ENCODE measurements at regions not wholly inside any gene's neighbourhood (a gene's known extent, or its start where the extent isn't known, plus 50 kb on each side); places are given as distances from the start of the nearest gene placed in this dataset.
A peak's percentile ranks its signal among the peaks of the same experiment; 100 is the strongest.

DNA sequence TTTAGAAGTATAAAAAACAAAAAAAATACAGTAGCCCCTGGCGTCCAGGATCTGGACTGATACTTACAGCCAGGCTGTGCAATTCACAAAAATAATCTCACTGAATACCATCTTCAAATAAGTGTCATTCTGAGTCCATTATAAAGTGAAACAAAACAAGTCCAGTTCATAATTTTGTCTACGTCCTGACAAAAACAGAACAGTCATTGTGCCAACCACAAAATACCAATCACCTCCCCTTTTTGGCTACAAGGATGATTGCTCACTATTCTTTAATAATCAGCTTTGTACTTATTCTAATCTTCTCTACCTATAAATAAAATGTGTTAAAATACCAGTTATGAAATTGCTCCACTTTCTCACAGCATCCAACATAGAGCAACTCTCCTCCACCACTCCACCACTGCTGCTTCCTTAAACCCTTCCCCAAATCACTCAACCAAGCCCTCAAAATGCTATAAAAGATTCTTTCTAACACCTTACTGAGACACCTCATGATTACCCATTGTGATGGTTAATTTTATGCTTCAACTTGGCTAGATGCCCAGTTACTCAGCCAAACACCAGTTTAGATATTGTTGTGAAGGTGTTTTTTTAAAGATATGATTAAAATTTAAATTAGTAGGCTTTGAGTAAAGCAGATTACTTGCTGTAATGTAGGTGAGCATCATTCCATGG is 479.8 kb upstream of the SEMA3A start:
- DNase-seq = no peak

DNA sequence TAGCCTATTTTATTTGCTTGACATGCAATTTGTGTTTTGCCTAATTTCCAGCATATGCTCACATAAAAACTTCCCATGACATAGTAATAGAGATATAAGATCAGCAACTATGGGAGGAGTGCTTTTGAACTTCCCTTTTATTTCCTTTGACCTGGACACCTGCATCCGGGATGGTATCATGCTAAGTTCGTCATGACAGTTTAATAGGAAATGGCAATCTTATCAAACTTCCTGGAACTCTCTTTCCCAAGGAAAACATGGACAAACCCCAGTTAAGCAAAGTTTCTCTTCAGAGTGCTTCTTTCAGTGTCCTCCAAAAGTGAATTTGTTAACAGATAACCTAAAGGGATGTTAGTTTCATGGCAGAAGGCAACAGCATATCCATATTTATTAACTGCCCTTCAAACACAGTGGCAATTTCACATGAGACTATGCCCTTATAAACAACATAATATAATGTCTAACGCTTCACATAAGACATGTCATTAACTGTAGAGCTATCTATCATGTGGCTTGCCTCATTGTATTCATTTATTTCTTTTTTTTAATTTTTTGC is 474.7 kb upstream of the SEMA3A start:
- no peak for DNase-seq

DNA sequence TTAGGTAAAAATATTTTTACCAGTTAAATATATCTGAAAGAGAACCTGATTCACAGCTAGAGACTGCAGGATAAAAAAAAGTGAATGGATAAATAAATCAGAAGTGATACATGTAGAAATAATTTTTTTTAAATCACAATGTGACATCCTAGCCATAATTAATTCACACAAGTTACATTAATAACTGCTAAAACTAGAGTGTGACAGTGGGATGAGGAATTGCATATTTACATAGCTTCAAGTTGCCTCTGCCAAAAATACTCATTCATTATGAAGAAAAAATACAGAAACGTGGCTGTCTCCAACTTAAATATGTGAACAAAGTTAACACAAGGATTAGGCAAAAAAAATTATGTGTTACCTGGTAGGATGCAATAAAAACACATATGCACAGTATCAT is 473.5 kb upstream of the SEMA3A start:
- no peak for DNase-seq

DNA sequence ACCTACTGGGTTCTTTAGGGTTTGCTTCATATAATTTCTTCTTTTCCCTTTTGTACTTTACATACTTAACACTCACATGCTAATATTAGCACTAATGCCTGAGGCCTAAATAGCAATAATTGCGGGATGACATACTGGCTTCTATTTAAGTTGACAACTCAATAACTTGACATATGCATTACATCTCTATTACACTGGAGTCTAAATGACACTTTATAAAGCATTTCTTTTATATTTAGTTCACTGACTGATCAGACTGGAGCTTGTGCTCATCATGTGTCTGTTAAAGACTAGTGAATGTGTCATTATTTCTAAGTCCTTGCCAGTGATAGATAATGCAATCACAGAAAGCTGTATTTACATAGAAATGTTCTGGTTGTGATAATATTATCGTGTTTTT is 472.1 kb upstream of the SEMA3A start:
- DNase-seq = no peak

DNA sequence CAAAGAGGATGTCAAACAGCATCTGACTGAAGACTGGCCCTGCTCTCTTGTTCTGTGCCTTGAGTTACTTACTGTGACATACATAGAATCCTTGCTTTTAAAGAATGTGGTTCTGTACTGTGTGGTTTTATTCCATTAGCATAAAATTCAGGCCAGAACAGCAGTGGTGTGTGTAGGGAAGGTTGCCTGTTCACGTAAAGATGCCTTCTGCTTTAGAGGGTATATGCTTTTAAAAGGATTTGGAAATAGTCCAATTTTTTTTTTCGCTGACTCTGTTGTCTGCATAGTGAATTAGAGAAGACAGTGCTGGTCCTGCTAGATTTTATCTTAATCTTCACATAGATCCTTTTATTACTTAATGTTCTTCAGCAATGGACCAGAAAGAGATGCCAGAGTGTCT is 470.8 kb upstream of the SEMA3A start:
- no peak for DNase-seq

DNA sequence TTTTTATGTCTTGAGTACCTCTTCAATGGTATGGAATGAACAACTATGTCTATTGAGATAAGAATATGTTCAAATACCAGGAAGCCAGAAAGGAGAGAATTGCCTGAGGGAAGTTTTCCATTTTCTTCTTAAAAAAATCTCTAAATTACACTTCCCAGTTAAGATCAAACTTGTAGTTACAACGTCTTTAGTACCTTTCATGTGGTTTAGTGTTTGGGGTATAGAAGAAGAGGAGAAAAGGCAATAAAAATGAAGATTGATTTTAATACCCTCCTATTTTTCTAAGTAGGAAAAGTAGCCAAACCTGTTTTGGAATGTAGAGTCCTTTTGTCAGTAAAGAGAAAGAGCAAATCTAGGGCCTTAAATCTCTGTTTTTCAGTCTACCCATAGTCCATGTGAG is 470.0 kb upstream of the SEMA3A start:
- DNase-seq = no peak

DNA sequence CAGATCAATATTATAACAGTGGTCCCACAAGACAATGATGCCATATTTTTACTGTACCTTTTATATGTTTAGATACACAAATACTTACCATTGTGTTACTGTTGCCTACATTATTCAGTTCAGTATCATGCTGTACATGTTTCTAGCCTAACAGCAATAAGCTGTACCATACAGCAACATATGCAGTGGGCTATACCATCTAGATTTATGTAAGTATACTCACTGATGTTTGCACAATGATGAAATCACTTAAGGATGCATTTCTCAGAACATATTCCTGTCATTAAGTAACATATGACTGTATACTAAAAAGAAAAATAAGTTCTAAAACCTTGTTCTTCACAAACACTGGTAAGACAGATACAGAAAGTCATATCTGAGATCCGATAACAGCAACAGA is 468.6 kb upstream of the SEMA3A start:
- DNase-seq = no peak

DNA sequence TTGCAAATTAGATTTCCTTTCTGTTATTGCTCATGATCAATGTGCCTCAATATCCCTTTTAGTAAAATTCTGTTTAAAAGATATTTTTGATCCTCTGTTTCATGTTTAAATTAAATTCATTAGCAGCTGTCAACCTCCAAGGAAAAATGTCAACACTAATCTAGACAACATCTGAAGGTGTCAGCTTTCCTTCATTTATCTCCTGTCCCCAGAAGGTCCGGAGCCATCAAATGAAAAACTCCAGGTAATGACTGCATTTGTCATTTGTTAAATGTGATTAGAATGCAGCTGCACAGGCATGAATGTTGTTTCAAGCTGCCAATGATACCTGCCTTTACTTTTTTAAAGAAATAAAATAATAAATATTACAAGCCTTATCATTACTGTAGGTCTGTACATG is 463.7 kb upstream of the SEMA3A start:
- DNase-seq = no peak

DNA sequence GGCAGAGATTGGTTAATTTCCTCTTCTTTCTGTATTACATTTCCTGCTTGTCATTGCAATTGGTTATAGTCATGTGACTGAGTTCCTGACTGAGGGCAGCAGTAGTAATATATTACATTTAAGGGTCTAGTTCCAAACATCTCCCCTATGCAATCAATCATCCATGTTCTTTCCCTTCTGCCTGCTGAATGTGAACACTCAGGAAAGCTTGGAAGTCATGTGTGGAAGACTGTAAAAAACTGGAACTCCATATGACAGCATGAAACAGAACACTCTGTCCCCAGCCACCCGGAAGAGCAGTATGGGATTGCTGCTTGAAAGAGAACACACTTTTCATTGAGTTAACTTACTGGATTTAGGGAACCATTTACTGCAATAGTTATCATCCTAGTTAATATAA is 459.7 kb upstream of the SEMA3A start:
- DNase-seq = no peak

DNA sequence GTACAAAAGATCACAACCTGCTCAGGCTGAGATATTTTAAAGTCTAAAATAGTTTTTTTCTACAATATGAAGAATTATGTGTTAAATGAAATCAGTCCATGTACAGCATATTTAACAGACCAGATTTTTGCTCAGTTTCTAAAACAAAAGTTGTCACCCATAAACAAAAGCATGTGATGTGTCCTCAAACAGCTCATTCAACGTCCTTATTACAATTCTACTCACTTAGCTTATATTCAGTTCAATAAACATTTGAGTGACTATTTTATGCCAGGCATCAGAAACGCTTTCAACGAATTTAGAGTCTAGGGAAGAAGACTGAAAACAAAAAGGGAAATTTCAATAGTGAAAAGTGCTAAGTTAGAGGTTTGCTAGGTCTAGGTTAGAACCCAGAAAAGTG is 457.3 kb upstream of the SEMA3A start:
- DNase-seq = no peak

DNA sequence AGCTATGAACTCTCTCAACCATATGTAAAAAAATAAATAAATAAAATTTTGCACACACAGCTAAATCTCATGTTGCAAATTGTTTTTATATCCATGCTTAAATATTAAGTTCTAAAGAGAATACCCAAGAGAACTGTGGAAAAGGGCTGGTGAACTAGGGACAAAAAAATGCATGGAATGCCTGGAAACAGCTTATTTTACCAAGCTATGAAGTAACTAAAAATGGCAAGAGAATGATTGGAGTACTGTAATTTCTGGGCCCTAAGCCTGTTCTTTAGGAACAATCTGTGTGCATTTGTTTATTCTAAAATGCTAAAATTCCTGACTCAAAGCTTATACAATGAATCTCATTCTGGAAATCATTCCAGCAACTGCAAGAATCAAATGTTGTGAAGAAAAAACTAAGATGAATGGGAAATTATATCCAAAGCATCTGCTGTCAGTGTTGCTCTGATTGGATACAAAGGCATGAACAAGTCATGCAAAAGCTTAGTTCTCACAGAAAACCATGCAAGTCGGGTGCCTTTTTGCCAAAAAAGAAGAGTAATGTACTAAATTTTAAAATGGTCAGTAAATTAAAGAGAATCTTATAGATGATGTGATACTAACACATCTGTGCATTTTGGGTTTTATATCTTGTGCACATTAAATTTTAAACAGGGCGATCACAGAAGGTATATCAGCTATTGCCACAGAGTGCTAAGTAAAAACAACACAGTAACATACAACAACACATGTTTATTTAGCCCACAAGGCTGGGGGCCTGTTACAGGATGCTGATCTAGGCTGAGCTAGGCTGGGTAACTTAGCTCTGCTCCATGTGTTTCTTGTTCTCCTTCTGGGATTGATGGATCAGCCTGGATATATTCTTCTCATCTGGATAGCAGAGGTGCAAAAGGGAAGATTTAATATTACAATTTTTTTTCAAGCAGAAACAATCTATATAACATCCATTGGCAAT is 453.5 kb upstream of the SEMA3A start:
- DNase-seq = peak; percentile 45

DNA sequence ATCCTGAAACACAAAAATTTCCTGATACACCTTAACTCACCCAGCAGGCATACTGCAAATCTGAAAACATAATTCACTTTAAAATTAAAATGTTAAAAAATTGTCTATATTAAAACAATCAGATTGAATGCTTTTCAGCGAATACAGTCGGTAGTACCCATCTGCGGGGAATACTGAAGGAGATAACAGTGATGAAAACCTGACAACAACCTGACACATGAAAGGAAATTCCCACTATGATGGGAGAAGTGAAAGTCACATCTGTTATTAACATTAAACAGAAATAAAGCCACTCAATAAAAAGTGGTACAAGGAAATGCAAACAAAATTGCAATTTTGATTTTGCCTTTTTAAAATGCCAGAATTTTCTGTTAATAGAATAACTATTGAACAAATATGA is 448.0 kb upstream of the SEMA3A start:
- no peak for DNase-seq

DNA sequence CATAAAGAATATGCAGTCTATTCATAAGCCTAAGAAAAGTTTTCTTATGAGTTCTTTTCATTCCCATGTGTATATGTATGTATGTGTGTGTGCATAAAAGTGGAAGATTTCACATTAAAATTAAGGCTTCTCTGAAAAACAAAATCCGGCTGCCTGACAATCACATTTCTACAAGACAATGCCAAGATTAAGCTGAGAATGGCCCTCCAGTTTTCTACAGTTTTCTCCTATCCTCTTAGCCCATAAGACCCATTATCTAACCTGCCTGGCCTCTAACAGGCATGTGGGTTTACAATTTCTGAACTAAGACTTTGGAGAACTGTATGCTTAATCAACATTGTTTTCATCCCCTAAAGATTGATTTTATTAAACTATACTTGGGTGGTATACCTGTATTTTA is 446.0 kb upstream of the SEMA3A start:
- no peak for DNase-seq

DNA sequence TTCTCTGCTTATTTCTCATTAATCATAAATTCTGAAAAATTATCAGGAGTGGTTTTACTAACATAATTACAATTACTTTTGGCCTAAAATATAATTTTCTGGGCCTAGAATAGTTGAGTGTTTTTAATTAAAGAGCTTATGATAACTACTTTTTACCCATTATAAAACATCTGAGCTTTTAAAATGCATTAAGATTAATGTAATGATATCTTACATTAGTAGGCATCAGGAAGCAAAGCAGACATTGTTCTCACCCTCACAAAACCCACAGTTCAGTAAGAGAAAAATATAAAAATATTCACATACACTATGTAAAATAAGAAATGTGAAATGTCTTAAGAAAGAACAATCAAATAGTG is 443.7 kb upstream of the SEMA3A start:
- no peak for DNase-seq

DNA sequence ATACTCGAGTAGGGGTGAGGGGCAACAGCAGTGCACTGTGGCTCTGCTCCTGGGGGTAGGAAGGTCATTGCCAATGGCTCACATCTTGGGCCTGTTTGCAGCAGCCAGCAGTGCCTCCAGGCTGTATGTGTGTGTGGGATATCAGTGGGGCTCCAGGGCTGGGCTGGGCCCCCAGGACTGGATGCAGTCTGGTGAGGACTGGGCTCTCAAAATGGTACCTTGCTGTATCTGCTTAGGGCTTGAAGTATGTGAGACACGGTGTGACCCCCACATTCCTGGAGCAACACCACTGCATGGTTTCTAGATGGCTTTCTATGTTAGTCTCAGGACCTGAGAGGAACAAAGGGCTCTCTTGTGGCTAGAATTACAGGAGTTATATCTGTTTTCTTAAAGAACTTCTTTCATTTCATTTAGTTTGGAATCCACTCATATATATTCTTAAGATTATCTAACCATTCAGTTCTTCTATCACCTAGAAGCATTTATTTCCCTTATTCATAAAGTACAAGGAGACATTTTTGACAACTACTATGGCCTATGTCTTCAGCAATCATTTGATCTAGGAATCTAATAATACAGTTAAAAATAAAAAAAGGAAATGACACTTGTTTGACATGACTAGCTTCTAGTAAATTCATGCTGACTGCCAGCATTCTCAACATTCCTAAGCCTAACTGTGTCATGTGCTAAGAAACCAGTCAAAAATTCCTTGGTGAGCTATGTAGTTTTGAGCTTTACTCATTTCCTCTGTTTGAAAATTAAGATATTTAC is 443.2 kb upstream of the SEMA3A start:
- no peak for DNase-seq

DNA sequence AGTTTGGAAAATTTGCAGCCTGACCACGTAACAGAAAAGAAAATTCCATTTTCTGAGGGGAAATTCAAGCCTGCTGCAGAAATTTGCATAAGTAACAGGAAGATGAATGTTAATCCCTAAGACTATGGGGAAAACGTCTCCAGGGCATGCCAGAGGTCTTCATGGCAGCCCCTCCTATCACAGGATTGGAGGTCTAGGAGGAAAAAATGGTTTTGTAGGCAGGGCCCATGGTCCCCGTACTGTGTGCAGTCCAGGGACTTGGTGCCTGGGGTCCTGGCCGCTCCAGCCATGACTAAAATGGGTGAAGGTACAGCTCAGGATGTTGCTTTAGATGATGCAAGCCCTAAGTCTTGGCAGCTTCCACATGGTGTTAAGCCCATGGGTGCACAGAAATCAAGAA is 437.3 kb upstream of the SEMA3A start:
- DNase-seq = no peak

DNA sequence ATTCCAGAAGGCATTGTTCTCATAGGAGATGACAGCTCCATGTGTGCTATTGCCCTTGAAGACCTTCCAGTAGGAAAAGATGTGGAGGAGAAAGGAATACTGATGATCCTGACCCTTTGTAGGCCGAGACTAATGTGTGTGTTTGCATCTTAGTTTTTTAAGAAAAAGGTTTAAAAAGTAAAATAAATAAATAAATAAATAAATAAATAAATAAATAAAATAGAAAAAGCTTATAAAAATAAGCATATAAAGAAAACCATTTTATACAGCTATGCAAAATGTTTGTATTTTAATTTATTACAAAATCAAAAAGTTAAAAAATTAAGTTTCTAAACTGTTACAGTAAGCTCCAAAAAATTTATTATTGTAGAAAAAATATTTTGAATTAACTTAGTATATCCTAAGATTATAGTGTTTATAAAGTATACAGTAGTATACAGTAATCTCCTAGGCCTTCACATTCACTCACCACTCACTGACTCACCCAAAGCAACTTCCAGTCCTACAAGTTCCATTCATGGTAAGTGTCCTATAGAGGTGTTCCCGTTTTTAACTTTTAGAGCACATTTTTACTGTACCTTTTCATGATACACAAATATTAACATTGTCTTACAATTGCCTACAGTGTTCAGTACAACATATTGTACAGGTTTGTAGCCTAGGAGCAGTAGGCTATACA is 435.2 kb upstream of the SEMA3A start:
- no peak for DNase-seq

DNA sequence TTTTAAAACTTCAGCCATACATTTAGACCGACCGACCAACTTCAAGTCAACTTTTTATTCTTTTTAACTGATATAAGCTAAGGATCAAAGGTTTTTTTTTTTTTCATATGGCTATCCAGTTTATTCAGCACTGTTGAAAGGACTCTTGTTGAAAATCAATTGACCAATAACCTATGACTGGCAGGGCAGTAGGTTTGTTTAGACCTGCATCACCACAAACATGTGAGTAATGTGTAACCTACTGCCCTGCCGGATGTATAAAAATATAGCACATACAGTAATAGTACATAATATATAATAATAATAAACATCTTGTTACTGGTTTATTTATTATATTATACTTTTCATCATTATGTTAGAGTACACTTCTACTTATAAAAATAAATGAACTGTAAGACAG is 434.6 kb upstream of the SEMA3A start:
- DNase-seq = no peak

DNA sequence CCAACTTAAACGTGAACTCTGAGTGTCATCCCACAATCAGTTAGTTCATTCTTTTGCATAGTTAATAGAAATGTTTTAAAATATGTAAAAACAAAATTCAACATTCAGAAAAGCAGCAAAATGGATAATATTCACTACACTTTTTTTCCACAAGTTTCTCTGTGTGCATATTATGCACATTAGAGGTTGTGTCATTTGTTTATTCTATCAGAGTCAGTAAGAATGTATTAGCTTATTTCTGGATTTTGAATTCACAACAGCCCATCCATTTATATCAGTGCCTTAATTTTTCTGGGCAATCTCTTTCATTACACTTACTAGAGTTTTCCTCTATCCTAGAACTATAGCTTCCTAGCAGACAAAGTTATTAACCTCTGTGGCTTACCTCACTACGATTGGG is 432.7 kb upstream of the SEMA3A start:
- DNase-seq = no peak

DNA sequence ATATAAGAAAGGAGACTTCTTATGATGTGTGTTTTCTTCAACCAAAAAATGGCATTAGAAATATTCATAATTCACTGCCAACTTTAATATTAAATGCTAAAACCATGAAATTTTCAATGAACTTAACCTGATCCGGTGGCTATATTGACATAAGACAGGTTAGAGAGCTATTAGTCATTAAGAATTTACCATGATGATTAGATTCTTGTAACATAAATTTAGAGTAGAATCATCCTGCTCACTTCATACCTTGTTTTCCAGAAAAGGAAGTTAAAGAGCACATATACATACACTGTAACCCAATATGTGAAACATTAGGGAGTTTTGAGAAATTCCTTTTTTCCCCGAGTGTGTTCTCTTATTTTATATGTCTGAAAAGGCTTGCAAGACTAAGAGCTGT is 430.3 kb upstream of the SEMA3A start:
- no peak for DNase-seq

DNA sequence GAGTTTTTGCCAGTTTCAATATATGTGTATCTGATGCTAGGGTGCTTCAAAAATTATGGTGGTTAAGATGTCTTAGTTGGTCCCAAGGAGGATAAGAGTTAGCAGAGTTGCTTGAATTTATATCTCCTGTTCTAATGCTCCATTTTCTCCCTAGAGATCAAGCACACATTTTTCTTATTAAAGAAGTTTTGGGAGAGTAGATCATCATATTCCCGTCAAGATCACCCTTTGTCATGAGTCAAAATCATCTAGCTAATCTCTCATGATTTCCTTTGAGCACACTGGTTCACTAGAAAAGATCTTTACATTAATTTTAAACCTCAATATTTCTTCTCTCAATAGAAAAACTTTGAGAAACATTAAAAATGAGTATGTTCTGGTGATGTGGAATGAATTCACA is 429.9 kb upstream of the SEMA3A start:
- no peak for DNase-seq

DNA sequence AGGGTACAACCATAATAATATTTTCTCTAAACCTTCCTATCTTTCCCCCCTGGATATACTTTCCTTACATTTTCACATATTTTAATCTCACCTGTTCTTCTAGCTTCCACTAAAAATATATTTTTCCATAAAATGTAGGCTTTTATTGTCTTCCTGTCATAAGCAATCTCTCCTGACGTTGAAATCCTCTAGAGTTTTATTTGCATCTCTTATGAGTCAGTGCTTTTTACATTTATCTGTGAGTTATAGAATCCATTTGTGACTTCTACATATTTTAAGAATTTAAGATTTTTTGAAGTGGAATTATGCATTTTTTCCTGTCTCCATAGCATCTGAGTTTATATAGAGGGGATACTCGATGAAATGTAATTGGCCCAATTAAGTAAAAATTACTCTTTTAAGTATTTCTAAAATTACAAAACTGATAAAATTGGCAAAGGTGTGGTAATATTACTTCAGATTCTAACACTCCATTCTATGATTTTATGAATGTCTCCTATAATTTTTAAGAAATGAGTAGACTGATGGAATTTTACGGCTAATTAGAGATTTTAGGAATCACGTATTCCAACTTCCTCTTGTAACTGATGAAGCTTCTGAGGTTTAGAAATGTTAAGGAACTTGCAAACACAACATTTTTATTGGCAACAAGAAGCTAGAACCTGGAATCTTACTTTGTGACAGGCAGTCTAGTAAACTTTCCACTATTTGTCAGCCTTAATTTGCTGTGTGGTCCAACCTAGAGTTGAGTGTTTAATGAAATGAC is 422.9 kb upstream of the SEMA3A start:
- no peak for DNase-seq
